Femur (tissue), 1 donor: ENCODE measurements at regions not wholly inside any gene's neighbourhood (a gene's known extent, or its start where the extent isn't known, plus 50 kb on each side); places are given as distances from the start of the nearest gene placed in this dataset.

ENCODE experiments used
- DNase-seq: peaks from one replicate; pipeline ENCODE4 v3.0.0-alpha.2; 2017

GRCh38 chr21:38709876-38710275 is 95.9 kb upstream of the ETS2 start:
- DNase-seq = no peak

- DNase-seq = peak; percentile 32
Measured at GRCh38 chr21:38712071-38712470, 93.7 kb upstream of the ETS2 start.

- DNase-seq = no peak
Measured at GRCh38 chr21:38712664-38713063, 93.1 kb upstream of the ETS2 start.

- DNase-seq = no peak
Measured at GRCh38 chr21:38714039-38714817, 91.5 kb upstream of the ETS2 start.

- no peak for DNase-seq
Measured at GRCh38 chr21:38714999-38715398, 90.7 kb upstream of the ETS2 start.

GRCh38 chr21:38716088-38716487 is 89.6 kb upstream of the ETS2 start:
- DNase-seq = no peak

GRCh38 chr21:38716942-38717341 is 88.8 kb upstream of the ETS2 start:
- no peak for DNase-seq

- no peak for DNase-seq
Measured at GRCh38 chr21:38718481-38718880, 87.2 kb upstream of the ETS2 start.

- DNase-seq = no peak
Measured at GRCh38 chr21:38720074-38720473, 85.7 kb upstream of the ETS2 start.

GRCh38 chr21:38721055-38721454 is 84.7 kb upstream of the ETS2 start:
- DNase-seq = no peak

GRCh38 chr21:38721958-38722357 is 83.8 kb upstream of the ETS2 start:
- no peak for DNase-seq

- no peak for DNase-seq
Measured at GRCh38 chr21:38725196-38726157, 80.3 kb upstream of the ETS2 start.

- no peak for DNase-seq
Measured at GRCh38 chr21:38726482-38726881, 79.2 kb upstream of the ETS2 start.

- no peak for DNase-seq
Measured at GRCh38 chr21:38729291-38729690, 76.4 kb upstream of the ETS2 start.

- DNase-seq = no peak
Measured at GRCh38 chr21:38729754-38730379, 75.9 kb upstream of the ETS2 start.

- peak; percentile 92 for DNase-seq
Measured at GRCh38 chr21:38733972-38734546, 71.7 kb upstream of the ETS2 start.

- DNase-seq = no peak
Measured at GRCh38 chr21:38734646-38735365, 70.9 kb upstream of the ETS2 start.

GRCh38 chr21:38735626-38736206 is 70.0 kb upstream of the ETS2 start:
- no peak for DNase-seq

- no peak for DNase-seq
Measured at GRCh38 chr21:38740090-38740489, 65.6 kb upstream of the ETS2 start.

- no peak for DNase-seq
Measured at GRCh38 chr21:38741092-38741949, 64.4 kb upstream of the ETS2 start.

GRCh38 chr21:38741950-38742256 is 63.8 kb upstream of the ETS2 start:
- no peak for DNase-seq
